Myocyte (in vitro differentiated cells): ENCODE measurements at regions not wholly inside any gene's neighbourhood (a gene's known extent, or its start where the extent isn't known, plus 50 kb on each side); places are given as distances from the start of the nearest gene placed in this dataset.
A peak's percentile ranks its signal among the peaks of the same experiment; 100 is the strongest.
"Not testable (repeated sequence)": the region's sequence is repeated elsewhere in the genome, so short reads cannot be mapped to it uniquely, and the experiment has no call there.

ENCODE experiments used
- DNase-seq: peaks from one replicate; pipeline ENCODE4 v3.0.0-alpha.2; 2012; ENCODE audit warnings: low read depth

GRCh38 chrX:39434671-39435070 lies 633.4 kb downstream of the MID1IP1 start:
- DNase-seq, result not testable (repeated sequence)

GRCh38 chrX:39436538-39436937 lies 635.3 kb downstream of the MID1IP1 start:
- DNase-seq, result not testable (repeated sequence)

DNA sequence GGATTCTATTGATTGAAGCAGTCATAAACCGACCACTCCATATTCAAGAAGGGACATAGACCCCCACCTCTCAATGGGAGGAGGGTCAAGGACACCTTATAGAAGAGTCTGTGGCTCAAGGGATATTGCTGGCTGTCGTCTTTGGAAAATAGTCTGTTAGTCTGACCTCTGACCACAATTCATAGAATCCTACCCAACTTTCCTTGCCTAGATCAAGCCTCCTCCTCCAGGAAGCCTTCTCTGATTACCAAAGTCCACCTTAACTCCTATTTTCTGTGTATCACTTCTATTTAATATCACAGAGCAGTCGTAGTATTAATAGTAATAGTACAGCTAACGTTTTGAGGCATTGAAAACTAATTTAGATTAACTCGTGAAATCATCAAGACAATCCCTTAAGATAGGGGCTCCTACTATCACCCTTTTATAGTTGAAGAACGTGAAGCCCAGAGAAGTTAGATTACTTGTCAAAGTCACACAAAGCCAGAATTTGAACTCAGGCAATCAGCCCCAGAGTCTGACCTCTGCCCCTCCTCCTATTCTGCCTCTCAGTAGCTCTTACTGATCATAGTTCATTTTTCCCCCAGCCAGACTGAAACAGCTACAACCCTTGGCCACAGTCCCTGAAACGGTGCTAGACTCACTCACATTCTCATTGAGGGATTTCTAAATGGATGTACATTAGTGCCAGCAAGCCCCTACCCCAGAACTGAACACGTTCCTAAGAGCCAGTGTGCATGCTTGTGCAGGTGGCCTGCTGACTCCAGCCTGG lies 636.6 kb downstream of the MID1IP1 start:
- no peak for DNase-seq

DNA sequence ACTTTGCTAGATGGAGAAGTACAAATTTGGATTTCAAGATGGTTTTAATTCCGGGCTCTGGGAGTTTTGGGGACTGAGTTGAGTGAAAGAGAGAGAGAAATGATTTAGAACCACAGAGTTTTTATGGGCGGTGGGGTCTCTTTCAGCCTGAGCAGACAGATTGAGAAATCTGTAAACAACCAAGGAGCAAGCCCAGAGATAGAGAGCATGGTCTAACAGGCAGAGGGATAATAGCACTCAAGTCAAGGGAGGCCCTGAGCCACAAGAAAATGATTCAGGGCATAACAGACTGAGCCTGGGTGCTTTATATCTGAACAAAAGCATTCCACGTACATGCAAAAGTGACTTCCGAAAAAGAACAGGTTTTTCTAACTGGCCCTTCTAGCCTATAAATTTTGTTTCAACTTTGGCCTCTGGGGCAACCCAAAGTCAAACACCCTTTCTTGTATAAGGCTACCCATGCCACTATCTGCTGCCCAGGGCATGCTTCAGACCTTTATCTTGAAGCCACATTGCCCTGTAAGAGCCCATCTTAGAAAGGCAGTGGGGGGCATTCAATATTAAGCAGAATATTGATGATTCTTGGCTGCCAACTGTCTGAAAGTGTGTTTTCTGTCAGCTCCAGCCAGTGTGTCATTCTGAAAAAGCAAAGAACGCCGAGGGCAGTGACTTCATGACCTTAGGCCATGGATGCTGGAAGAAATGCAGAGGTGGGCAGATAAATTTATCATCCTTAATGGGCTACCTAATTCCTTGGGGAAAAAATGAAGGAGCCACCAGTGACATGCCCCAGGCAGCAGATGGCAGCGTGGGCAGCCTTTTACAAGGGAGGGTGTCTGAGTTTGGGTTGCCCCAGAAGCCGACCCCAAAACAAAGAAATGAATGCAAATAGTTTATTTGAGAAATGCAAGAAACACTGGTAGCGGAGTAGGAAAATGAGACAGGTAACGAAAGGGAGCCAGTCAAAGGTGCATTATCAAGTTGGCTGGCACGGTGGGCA lies 637.6 kb downstream of the MID1IP1 start:
- DNase-seq, result no peak

- DNase-seq, result no peak
These were observed 638.9 kb downstream of the MID1IP1 start for GRCh38 chrX:39439906-39440798.

- no peak for DNase-seq
These were observed 639.6 kb downstream of the MID1IP1 start for GRCh38 chrX:39440799-39441284.

DNA sequence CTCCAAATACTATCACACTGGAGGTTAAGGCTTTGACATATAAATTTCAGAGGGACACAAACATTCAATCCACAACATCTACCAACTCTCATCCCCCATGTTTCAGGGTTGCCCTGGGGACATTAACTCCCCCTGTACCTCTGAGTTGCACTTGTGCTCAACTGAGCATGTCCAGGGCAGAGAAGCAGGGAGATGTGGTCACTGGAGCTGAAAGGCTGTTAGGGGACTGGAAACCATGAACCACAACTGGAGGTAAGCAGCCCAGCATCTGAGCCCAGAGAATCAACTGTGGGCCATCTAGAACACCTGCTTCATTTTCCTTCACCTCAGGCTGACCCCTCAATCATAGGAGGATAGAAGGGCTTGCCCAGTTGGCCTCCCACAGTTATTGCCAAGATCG lies 641.1 kb downstream of the MID1IP1 start:
- DNase-seq, result peak; percentile 3

- no peak for DNase-seq
These were observed 642.0 kb downstream of the MID1IP1 start for GRCh38 chrX:39443240-39443639.

DNA sequence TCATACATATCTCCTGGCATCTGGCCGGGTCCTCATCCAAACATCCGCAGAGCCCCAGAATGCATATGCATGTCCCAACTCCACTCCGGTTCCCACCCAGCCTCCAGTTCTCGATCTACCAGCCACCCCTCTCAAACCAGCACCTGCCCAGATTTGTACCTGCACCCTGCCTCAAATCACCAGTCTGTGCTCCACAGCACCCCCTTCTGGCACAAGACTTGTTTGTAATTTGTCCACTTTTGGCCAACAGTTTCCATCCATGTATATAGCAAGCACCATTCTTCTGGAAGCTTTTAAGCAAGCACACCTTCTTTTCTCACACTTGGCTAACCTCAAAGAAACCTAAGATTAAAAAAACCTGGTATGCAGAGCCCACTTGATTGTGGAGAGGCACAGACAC lies 644.1 kb downstream of the MID1IP1 start:
- no peak for DNase-seq

GRCh38 chrX:39449352-39449751 lies 648.1 kb downstream of the MID1IP1 start:
- DNase-seq, result no peak

DNA sequence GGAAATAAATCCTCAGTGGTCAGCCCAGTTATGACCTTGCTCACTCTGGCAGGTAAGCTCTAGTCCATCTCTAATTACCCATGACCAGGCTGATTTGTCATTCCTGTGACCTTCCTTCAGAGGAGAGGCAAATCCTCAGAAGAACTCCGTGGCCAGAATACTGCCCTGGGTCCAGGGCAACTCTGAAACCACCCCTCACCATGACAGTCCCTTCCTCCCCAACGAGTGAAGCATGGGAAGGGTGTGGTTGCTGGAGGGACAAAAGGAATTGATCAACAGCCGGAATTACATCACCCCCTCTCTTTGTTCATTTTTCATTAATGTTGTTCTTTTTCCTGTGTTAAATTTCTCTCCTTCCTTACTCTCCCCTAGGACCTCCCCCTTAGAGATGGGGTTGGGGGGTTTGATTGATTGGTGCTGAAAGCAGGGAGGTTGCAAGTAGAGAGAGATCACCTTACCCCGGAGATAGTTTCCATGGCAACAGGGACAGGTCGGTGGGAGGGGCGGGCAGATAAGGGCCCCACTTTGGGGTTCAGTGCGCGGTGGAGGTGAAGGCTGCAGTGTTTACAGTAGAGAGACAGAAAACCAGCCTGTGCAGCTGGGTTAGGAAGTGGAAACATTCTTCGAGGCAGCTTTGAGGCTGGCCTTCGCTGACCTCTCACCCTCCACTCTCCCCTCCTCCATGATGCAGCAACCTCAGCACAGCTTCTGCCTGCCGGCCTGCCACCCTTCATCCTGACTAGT lies 647.4 kb downstream of the BCOR start:
- no peak for DNase-seq

DNA sequence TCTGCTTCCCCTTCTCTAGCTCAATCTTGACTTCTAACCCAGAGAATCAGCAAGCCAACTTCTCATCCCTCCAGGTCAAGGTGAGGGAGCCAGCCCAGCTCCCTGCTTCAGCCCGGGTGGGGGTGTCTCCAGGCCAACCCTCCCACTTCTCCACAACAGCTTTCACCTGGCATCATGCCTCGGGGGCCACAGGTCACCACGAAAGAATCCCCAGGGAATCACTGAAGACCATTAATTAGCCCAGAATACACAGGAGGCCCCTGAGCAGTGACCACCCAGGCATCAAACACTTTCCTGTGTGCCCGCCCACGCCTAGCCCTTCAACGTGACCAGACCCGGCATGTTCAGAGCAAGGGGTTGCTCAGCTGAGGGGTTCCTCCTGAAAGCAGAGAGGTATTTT lies 646.7 kb downstream of the BCOR start:
- DNase-seq, result no peak

- no peak for DNase-seq
These were observed 645.4 kb downstream of the BCOR start for GRCh38 chrX:39452401-39452800.

DNA sequence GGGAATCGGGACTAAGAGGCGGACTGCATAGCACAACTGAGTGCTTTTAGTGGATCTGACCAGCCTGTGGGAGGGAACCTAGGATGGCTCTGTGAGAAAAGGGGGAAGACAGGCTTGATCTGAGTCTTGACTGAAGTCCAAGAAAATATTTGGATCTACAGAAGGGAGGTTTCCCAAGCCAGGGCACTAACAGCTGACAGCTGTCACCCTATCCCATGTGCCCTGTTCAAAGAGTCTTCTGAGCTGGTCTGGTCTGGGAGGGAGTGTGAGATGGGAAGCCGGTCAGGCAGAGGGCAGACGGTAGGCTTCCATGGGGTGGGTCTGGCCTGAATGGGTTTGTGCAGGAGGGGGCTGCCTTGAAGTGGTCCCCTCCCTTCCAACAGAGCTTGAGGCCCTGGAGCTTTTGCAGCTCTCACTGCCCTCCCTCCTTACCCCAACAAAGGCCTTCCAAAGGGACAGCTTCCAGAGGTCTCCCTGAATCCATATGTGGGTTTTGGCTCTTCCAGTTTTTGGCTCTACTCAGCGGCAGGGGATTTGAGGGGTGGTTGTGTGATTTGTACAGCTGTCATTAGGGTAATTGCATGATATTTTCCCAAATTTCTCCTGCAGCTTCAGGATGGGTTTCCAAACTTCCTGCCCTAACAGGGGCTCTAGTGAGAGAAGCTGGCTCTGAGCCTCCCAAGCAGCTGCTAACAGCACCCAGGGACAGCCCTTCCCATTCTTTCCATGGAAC lies 643.7 kb downstream of the BCOR start:
- DNase-seq, result peak; percentile 41

DNA sequence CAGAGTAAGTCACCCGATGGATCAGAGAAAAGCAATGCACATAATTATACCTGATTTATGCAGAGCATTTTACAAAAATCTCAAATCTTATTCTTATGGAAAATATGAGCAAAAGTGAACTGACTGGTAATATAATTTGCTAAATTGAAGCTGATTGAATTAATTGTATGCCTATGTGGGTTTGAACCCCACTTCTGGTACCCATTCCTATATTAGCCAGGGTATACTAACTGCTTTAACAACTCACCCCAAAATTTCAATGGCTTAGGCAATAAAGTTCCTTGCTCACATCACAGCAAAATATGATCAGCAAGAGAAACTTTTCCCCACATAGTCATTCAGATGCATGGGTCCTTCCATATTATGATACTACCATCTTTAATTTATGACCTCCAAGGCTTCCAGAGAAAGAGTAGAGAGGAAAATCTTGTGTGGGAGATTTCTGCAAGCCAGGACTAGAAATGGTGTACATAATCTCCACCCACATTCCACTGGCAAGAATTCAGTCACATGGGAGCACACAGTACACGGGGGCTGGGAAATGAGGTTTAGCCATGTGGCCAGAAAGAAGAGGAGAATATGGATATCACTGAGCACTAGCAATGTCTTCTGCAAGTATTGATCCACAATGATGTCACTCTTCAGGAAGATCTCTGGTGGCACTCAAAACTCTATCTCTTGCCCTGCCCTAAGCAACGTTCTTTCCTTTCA lies 640.7 kb downstream of the BCOR start:
- peak; percentile 3 for DNase-seq

DNA sequence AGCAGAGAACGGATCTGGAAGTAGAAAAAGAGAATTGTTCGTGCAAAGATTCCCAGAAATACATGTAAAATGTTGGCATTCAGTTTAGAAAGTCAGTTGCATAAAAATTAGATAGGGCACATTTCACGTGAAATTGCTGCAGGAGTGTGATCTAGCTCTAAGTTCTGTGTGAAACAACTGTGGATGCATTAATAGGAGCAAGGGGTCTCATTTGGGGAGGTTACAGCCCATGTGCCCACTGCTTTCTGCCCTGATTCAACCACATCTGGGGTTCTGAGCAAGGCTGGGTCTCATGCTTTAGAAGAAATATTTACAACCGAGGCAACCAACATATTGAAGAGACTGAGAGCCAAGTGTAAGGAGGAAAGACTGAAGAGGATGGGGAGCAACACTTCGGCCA lies 639.0 kb downstream of the BCOR start:
- no peak for DNase-seq

DNA sequence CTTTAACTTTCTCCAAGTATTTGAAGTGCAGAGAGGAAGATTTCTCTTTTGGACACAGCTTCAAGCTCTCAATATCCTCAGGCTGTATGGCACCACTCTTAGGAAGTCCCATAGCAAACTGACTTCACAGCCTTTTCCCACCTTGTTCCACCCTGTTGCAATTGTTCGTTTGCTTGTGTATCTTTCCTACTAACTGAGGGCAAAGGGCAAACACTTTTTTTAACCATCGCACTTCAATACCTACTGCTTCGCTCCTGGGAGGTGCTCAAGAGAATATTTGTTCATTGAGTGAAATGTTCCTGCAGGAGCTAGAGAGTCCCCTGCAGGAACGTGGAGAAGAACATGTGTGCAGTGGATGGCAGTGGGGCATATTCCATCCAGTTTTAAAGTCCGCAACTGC lies 638.6 kb downstream of the BCOR start:
- DNase-seq, result no peak

DNA sequence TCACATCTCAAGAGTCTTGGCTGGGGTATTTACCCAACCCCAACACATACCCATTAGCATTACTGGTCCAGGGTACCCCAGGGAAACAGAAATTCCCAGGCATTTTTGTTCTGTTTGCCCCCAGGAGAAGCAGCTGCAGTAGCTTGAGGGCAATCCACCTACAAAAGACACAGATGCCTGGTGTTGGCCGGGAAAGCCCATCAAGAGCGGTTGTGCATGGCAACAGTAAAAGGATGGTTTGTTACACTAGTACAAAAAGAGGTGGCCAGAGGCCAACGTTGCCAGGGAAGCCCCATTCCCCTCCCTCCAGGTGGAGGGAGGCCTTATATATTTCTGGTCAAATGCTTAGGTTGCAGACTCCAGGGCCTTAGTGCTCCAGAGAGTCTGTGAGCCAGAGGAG lies 637.8 kb downstream of the BCOR start:
- no peak for DNase-seq

GRCh38 chrX:39460499-39460898 lies 637.3 kb downstream of the BCOR start:
- DNase-seq, result no peak
